Peyer's patch (tissue), 4 donors: ENCODE measurements at regions not wholly inside any gene's neighbourhood (a gene's known extent, or its start where the extent isn't known, plus 50 kb on each side); places are given as distances from the start of the nearest gene placed in this dataset.
"Not testable (repeated sequence)": the region's sequence is repeated elsewhere in the genome, so short reads cannot be mapped to it uniquely, and the experiment has no call there.

Experiments
- DNase-seq, 3 donors: peaks; one replicate each; pipeline ENCODE4 v3.0.0-alpha.2; 2017 to 2019
- H3K27ac ChIP-seq, 4 donors: fragments of 200-600 bp; sonication (generic); one replicate each; pipeline ENCODE4 v1.5.1; 2016 to 2019
- H3K27me3 ChIP-seq, 2 donors: fragments of 200-600 bp; sonication (generic); one replicate each; pipeline ENCODE4 v1.5.1; 2019
- H3K36me3 ChIP-seq, 3 donors: fragments of 200-600 bp; sonication (generic); one replicate each; pipeline ENCODE4 v1.5.1; 2016 to 2019
- H3K4me1 ChIP-seq, 4 donors: fragments of 200-600 bp; sonication (generic); one replicate each; pipeline ENCODE4 v1.5.1; 2016 to 2019
- H3K4me3 ChIP-seq, 4 donors: fragments of 200-600 bp; sonication (generic); 1 replicate in 3 of 4; 2 replicates in 1 of 4; pipeline ENCODE4 v1.5.1; 2016 to 2019; ENCODE audit warnings: mild to moderate bottlenecking in 1 of 4
- H3K9me3 ChIP-seq, 4 donors: fragments of 200-600 bp; sonication (generic); one replicate each; pipeline ENCODE4 v1.5.1; 2016 to 2019; ENCODE audit warnings: mild to moderate bottlenecking in 1 of 4
- CTCF ChIP-seq, 6 experiments: fragments of 450-650 bp in 4 of 6; fragments of 200-600 bp in 2 of 6; sonication (generic) in 1 of 6; IDR thresholded peaks; one replicate each; pipeline ENCODE4 v1.5.1; 2017 to 2019; ENCODE audit warnings: antibody characterized with exemption in 6 of 6, mild to moderate bottlenecking in 3 of 6, moderate library complexity in 1 of 6
- POLR2A ChIP-seq, 2 donors: fragments of 450-650 bp; IDR thresholded peaks; one replicate each; pipeline ENCODE4 v1.5.1; 2017; ENCODE audit warnings: antibody characterized with exemption in 2 of 2, mild to moderate bottlenecking in 2 of 2, moderate library complexity in 2 of 2

DNA sequence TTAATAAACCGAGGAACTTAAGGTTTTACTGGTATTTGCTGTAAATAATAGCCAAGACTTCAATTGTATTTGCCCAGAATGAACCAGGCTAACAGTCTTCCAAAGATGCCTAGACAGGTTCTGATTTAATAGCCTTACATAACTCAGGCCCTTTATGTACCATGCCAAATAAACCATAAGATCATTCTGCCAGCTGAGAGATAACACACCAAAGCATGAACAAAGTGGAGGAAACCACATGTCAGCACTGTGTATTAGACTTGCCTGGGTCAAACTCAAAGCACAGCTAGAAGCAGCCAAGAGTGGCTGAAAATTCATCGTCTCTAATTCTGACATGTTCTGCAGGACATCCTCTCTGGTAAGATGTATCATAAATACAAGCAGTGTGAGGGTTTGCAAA, 319.3 kb upstream of the ZNF608 start:
- Histone ChIP-seq H3K4me3 (no peak overlapping the region), H3K27me3 (no peaks in the 10 kb centered on the region), H3K36me3 (no peaks in the 10 kb centered on the region), H3K27ac (no peak overlapping the region), H3K4me1 (no peaks in the 10 kb centered on the region), H3K9me3 (no peaks in the 10 kb centered on the region)
- DNase-seq = no peak
- no peak for TF ChIP-seq POLR2A (IDR thresholded peaks at IDR 0.05)
- TF ChIP-seq CTCF (IDR thresholded peaks at IDR 0.05) = no peak

GRCh38 chr5:125070961-125071360, 324.5 kb upstream of the ZNF608 start:
- no peak overlapping the region for H3K27ac ChIP-seq
- peaks cover 0 to 8% (median 0%) of the 10 kb centered on the region in 4 donors for H3K9me3 ChIP-seq
- H3K4me3 ChIP-seq = no peak overlapping the region
- H3K36me3 ChIP-seq = no peaks in the 10 kb centered on the region
- DNase-seq = no peak
- no peak for TF ChIP-seq POLR2A (IDR thresholded peaks at IDR 0.05)
- H3K4me1 ChIP-seq = no peaks in the 10 kb centered on the region
- H3K27me3 ChIP-seq = no peaks in the 10 kb centered on the region

DNA sequence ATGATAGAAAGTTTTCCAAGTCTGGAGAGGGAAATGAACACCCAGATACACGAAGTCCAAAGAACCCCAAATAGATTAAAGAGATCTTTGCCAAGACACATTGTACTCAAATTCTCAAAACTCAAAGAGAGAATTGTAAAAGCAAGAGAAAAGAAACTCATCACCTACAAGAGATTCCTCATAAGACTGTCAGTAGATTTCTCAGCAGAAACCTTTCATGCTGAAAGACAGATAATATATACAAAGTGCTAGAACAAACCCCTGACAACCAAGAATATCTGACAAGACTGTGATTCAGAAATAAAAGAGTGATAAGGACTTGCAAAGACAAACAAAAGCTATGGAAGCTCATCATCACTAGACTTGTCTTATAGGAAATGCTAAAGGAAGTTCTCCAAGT, 326.7 kb upstream of the ZNF608 start:
- TF ChIP-seq CTCF (IDR thresholded peaks at IDR 0.05) = no peak
- no peak for TF ChIP-seq POLR2A (IDR thresholded peaks at IDR 0.05)
- no peaks in the 10 kb centered on the region for H3K36me3 ChIP-seq
- no peak for DNase-seq

GRCh38 chr5:125075567-125075966, 329.1 kb upstream of the ZNF608 start:
- H3K27me3 ChIP-seq = no peaks in the 10 kb centered on the region
- H3K36me3 ChIP-seq = no peaks in the 10 kb centered on the region
- TF ChIP-seq POLR2A (IDR thresholded peaks at IDR 0.05) = no peak
- no peak for TF ChIP-seq CTCF (IDR thresholded peaks at IDR 0.05)
- H3K4me1 ChIP-seq = no peaks in the 10 kb centered on the region
- no peak overlapping the region for H3K4me3 ChIP-seq
- H3K9me3 ChIP-seq = peaks cover 0 to 8% (median 0%) of the 10 kb centered on the region in 4 donors
- DNase-seq = no peak
- no peak overlapping the region for H3K27ac ChIP-seq

More for the DNA sequence above, 326.7 kb upstream of the ZNF608 start:
- Histone ChIP-seq H3K27me3 (no peaks in the 10 kb centered on the region), H3K9me3 (peaks cover 0 to 8% (median 0%) of the 10 kb centered on the region in 4 donors), H3K4me1 (no peaks in the 10 kb centered on the region), H3K4me3 (no peak overlapping the region), H3K27ac (no peak overlapping the region)

- not testable (repeated sequence) for H3K9me3 ChIP-seq, H3K4me3 ChIP-seq, H3K4me1 ChIP-seq, H3K36me3 ChIP-seq, DNase-seq, H3K27ac ChIP-seq, H3K27me3 ChIP-seq
Observed at GRCh38 chr5:125079028-125079427, 332.6 kb upstream of the ZNF608 start.

- H3K36me3 ChIP-seq = no peaks in the 10 kb centered on the region
- no peaks in the 10 kb centered on the region for H3K9me3 ChIP-seq
- no peak for DNase-seq
- H3K4me1 ChIP-seq = no peaks in the 10 kb centered on the region
- H3K4me3 ChIP-seq = no peak overlapping the region
- H3K27me3 ChIP-seq = no peaks in the 10 kb centered on the region
- no peak for TF ChIP-seq CTCF (IDR thresholded peaks at IDR 0.05)
- no peak for TF ChIP-seq POLR2A (IDR thresholded peaks at IDR 0.05)
- no peak overlapping the region for H3K27ac ChIP-seq
Observed at GRCh38 chr5:125081101-125081500, 334.7 kb upstream of the ZNF608 start.

DNA sequence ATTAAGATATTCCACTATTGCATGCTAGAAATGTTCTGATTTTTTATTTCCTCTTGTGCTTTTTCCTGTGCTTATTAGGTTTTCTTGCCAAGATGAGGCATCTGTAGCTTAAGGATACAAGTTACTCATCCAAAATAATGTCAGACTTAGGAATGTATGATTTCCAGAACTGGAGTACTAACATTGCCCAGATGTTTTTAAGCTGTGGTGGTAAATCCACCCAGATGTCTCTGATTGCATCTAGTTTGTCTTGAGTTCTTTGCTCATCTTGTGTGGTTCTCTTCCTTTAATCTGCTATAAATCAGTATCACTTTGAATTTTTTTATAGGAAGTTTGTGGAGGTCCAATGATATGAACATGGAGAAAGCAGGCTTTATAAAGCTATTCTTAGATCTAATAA, 337.5 kb upstream of the ZNF608 start:
- no peaks in the 10 kb centered on the region for H3K9me3 ChIP-seq
- no peak for TF ChIP-seq POLR2A (IDR thresholded peaks at IDR 0.05)
- no peak for TF ChIP-seq CTCF (IDR thresholded peaks at IDR 0.05)
- no peak overlapping the region for H3K27ac ChIP-seq
- H3K4me1 ChIP-seq = no peaks in the 10 kb centered on the region
- H3K4me3 ChIP-seq = no peak overlapping the region
- no peaks in the 10 kb centered on the region for H3K27me3 ChIP-seq
- no peak for DNase-seq
- H3K36me3 ChIP-seq = no peaks in the 10 kb centered on the region
